OCI-LY3 (cell line): ENCODE measurements at regions not wholly inside any gene's neighbourhood (a gene's known extent, or its start where the extent isn't known, plus 50 kb on each side); places are given as distances from the start of the nearest gene placed in this dataset.

Source experiments
- H2AFZ ChIP-seq: fragments of 200-600, 300-600 bp; shearing (Covaris generic); 2 replicates; pipeline ENCODE4 v1.6.0; 2014; ENCODE audit warnings: antibody characterized with exemption, low read depth, low read length
- H3K27ac ChIP-seq: fragments of 200-600, 300-600 bp; sonication (generic); 2 replicates; pipeline ENCODE4 v1.5.1; 2014; ENCODE audit warnings: mild to moderate bottlenecking, low read length, moderate library complexity, mixed read lengths
- H3K27me3 ChIP-seq: fragments of 200-600, 300-600 bp; sonication (generic); 2 replicates; pipeline ENCODE4 v1.6.1; 2014; ENCODE audit warnings: low read depth, low read length, mixed read lengths
- H3K36me3 ChIP-seq: fragments of 200-600, 300-600 bp; sonication (generic); replicated peaks from 2 replicates; pipeline ENCODE3; 2014; ENCODE audit warnings: low read depth, low read length, mixed read lengths
- H3K4me1 ChIP-seq: fragments of 300-600, 200-600 bp; sonication (generic); 2 replicates; pipeline ENCODE4 v1.6.1; 2014; ENCODE audit warnings: low read length, mixed read lengths
- H3K4me2 ChIP-seq: fragments of 200-600, 300-600 bp; sonication (generic); 2 replicates; pipeline ENCODE4 v1.6.1; 2014; ENCODE audit warnings: low read length, mixed read lengths
- H3K4me3 ChIP-seq: fragments of 300-600, 200-600 bp; sonication (generic); 2 replicates; pipeline ENCODE4 v1.5.1; 2014; ENCODE audit warnings: antibody characterized with exemption, mild to moderate bottlenecking, low read length, moderate library complexity
- H3K79me2 ChIP-seq: fragments of 300-600, 200-600 bp; shearing (Covaris generic); 2 replicates; pipeline ENCODE4 v1.6.1; 2014; ENCODE audit warnings: mild to moderate bottlenecking, low read length, mixed read lengths
- H3K9ac ChIP-seq: fragments of 300-600, 200-600 bp; shearing (Covaris generic); 2 replicates; pipeline ENCODE4 v1.6.0; 2014; ENCODE audit warnings: mild to moderate bottlenecking, low read length, moderate library complexity
- H3K9me3 ChIP-seq: fragments of 200-600, 300-600 bp; shearing (Covaris generic); 2 replicates; pipeline ENCODE4 v1.6.1; 2014; ENCODE audit warnings: low read length, mixed read lengths; ENCODE audit not compliant: insufficient read depth
- H4K20me1 ChIP-seq: fragments of 200-600, 300-600 bp; sonication (generic); 2 replicates; pipeline ENCODE4 v1.6.1; 2016; ENCODE audit warnings: low read length, mixed read lengths; ENCODE audit not compliant: insufficient read depth
- CTCF ChIP-seq: fragments of 200-600, 300-600 bp; sonication (generic); IDR thresholded peaks from 2 replicates; pipeline ENCODE4 v1.5.1; 2014; ENCODE audit warnings: antibody characterized with exemption, low read length, low read depth
- EZH2phosphoT487 ChIP-seq: fragments of 200-600 bp; shearing (Covaris generic); IDR thresholded peaks from 2 replicates; pipeline ENCODE4 v1.6.1; 2018; ENCODE audit warnings: antibody characterized with exemption, mixed run types, low read depth

DNA sequence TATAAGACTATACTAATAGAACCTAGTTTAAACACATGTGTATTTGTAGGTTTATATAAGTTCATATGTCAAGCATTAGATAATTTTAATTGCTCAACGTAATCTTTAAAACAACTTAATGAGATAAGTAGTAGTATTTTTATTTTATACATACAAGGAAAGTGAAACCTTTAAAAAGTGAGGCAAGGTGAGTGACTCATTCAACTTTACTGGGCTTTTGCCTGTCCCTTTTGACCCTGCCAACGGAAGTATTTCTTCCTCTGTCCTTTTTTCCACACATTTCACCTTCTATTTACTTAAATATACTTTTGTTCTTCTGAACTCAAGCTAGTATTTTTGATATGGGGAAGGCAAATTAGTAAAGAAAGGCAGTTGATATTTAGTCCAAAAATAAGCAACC lies 78.5 kb downstream of the KBTBD8 start:
- TF ChIP-seq EZH2phosphoT487, result no peak
- TF ChIP-seq CTCF, result no peak
- H3K4me2 ChIP-seq, result 0 out of 2 replicates have a peak overlapping the region, but pooled peaks have one; percentile 68

GRCh38 chr3:67077656-67078055 lies 79.5 kb downstream of the KBTBD8 start:
- Histone ChIP-seq H3K27me3 (no peaks in the 10 kb centered on the region), H4K20me1 (no peaks in the 10 kb centered on the region), H3K9me3 (0 out of 2 replicates have a peak, but pooled peaks cover 2% of the 10 kb centered on the region), H3K79me2 (no peaks in the 10 kb centered on the region), H3K27ac (no peak overlapping the region), H2AFZ (no peak overlapping the region), H3K4me2 (no peak overlapping the region), H3K4me1 (peaks cover 32% of the 10 kb centered on the region), H3K36me3 (peaks cover 2% of the 10 kb centered on the region), H3K4me3 (no peak overlapping the region), H3K9ac (no peak overlapping the region)
- TF ChIP-seq CTCF (no peak), EZH2phosphoT487 (no peak)

More for the DNA sequence above, 78.5 kb downstream of the KBTBD8 start:
- no peak overlapping the region for H3K9ac ChIP-seq
- no peak overlapping the region for H3K4me3 ChIP-seq
- H3K27me3 ChIP-seq, result no peaks in the 10 kb centered on the region
- no peaks in the 10 kb centered on the region for H3K9me3 ChIP-seq
- no peaks in the 10 kb centered on the region for H4K20me1 ChIP-seq
- no peaks in the 10 kb centered on the region for H3K79me2 ChIP-seq
- no peak overlapping the region for H2AFZ ChIP-seq
- peaks cover 32% of the 10 kb centered on the region for H3K4me1 ChIP-seq
- H3K36me3 ChIP-seq, result no peaks in the 10 kb centered on the region
- no peak overlapping the region for H3K27ac ChIP-seq

- Histone ChIP-seq H2AFZ (peak overlapping the region; percentile 81; the same call in 1 of the 2 replicates), H3K79me2 (no peaks in the 10 kb centered on the region), H3K9ac (no peak overlapping the region), H3K36me3 (peaks cover 16% of the 10 kb centered on the region), H3K27ac (no peak overlapping the region), H3K9me3 (peaks cover 13% of the 10 kb centered on the region), H3K4me2 (no peak overlapping the region), H4K20me1 (no peaks in the 10 kb centered on the region), H3K27me3 (no peaks in the 10 kb centered on the region), H3K4me1 (peaks cover 12% of the 10 kb centered on the region), H3K4me3 (peak overlapping the region; percentile 46; the same call in 1 of the 2 replicates)
- TF ChIP-seq CTCF (no peak), EZH2phosphoT487 (no peak)
Observed at GRCh38 chr3:67082533-67083024, 84.5 kb downstream of the KBTBD8 start.

- no peaks in the 10 kb centered on the region for H3K27me3 ChIP-seq
- H3K9ac ChIP-seq, result no peak overlapping the region
- H3K36me3 ChIP-seq, result peaks cover 16% of the 10 kb centered on the region
- peak overlapping the region; percentile 41 for H3K4me2 ChIP-seq
- peaks cover 13% of the 10 kb centered on the region for H3K9me3 ChIP-seq
- H4K20me1 ChIP-seq, result no peaks in the 10 kb centered on the region
- H3K27ac ChIP-seq, result peak overlapping the region; percentile 7; the same call in 1 of the 2 replicates
- no peaks in the 10 kb centered on the region for H3K79me2 ChIP-seq
- H3K4me3 ChIP-seq, result peak overlapping the region; percentile 46
- TF ChIP-seq CTCF (no peak), EZH2phosphoT487 (no peak)
- peaks cover 9% of the 10 kb centered on the region for H3K4me1 ChIP-seq
- H2AFZ ChIP-seq, result peak overlapping the region; percentile 81
Observed at GRCh38 chr3:67083277-67083676, 85.2 kb downstream of the KBTBD8 start.
